Upper lobe of right lung (tissue), 1 donor: ENCODE measurements at regions not wholly inside any gene's neighbourhood (a gene's known extent, or its start where the extent isn't known, plus 50 kb on each side); places are given as distances from the start of the nearest gene placed in this dataset.

Source experiments
- ATAC-seq: fragments of 200-7000 bp; cut with Tn5 transposase; one replicate; pipeline ENCODE4 v1.9.1; 2020; ENCODE audit warnings: mild to moderate bottlenecking, moderate library complexity
- DNase-seq: peaks from one replicate; pipeline ENCODE4 v3.0.0-alpha.2; 2020
- H3K27ac ChIP-seq: fragments of 200-600 bp; one replicate; pipeline ENCODE4 v1.8.0; 2022
- H3K27me3 ChIP-seq: fragments of 200-600 bp; one replicate; pipeline ENCODE4 v1.8.0; 2022; ENCODE audit warnings: mild to moderate bottlenecking
- H3K36me3 ChIP-seq: fragments of 200-600 bp; one replicate; pipeline ENCODE4 v1.8.0; 2022
- H3K4me1 ChIP-seq: fragments of 200-600 bp; one replicate; pipeline ENCODE4 v1.8.0; 2022
- H3K4me3 ChIP-seq: fragments of 200-600 bp; one replicate; pipeline ENCODE4 v1.8.0; 2022; ENCODE audit warnings: mild to moderate bottlenecking
- H3K9me3 ChIP-seq: fragments of 200-600 bp; one replicate; pipeline ENCODE4 v1.8.0; 2022
- CTCF ChIP-seq: fragments of 200-600 bp; IDR thresholded peaks from one replicate; pipeline ENCODE4 v1.8.0; 2022; ENCODE audit warnings: antibody characterized with exemption
- intact Hi-C: fragments of 100-400 bp; cut with DNase I; formaldehyde crosslinking; loops from one replicate; pipeline ENCODE4 v1.11.0; 2022
- donor health status: DM: no; HTN: yes; CAD: no; lungs with severe emphysema.

DNA sequence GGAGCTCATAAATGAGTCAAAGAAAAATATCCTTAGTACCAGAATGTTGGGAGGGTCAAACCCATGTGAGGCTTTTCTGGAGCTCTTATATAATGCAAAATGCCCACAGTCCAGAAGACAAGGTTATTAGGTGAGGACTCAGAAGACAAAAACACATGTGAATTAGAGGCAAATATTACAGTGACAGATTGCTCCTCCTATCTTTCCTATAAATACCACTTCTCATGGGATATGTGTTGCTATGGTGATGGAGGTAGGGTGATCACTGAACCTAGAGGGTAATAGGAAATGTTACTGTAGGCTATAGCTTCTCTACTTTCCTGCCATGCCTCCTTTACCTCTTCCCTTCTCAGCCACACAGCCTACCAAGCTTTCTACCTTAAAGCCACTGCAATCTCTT lies 264.6 kb downstream of the SEC61B start:
- Histone ChIP-seq H3K27me3 (no peaks in the 10 kb centered on the region), H3K4me3 (no peak overlapping the region), H3K27ac (no peak overlapping the region), H3K36me3 (no peaks in the 10 kb centered on the region), H3K9me3 (no peaks in the 10 kb centered on the region), H3K4me1 (no peaks in the 10 kb centered on the region)
- ATAC-seq: no peak
- intact Hi-C loops: no loop called here
- no peak for TF ChIP-seq CTCF
- DNase-seq: no peak

GRCh38 chr9:99488131-99489059 lies 266.3 kb downstream of the SEC61B start:
- no peak for TF ChIP-seq CTCF
- no peaks in the 10 kb centered on the region for H3K4me1 ChIP-seq
- no peak overlapping the region for H3K4me3 ChIP-seq
- no peaks in the 10 kb centered on the region for H3K9me3 ChIP-seq
- intact Hi-C loops: no loop called here
- no peaks in the 10 kb centered on the region for H3K27me3 ChIP-seq
- ATAC-seq (no peak), DNase-seq (no peak)
- no peak overlapping the region for H3K27ac ChIP-seq
- no peaks in the 10 kb centered on the region for H3K36me3 ChIP-seq

DNA sequence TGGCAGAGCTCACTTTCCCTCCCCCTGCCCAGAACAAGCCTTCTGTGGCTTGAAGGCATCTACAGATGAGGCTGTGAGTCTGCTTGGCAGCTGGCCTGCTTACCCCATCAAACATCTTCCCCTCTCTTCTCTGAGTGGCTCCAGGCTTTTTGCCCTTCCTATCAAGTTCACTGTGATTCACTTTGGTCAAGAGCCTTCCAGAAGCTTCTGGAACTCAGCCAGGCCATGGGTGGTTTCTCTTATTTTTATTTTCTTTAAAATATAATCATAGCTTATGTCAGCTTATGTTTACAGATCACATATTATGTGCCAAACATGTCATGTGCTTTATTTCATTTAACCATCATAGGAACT lies 267.0 kb downstream of the SEC61B start:
- intact Hi-C loops: no loop called here
- no peaks in the 10 kb centered on the region for H3K36me3 ChIP-seq
- H3K9me3 ChIP-seq: no peaks in the 10 kb centered on the region
- no peak for TF ChIP-seq CTCF
- no peaks in the 10 kb centered on the region for H3K4me1 ChIP-seq
- no peaks in the 10 kb centered on the region for H3K27me3 ChIP-seq
- no peak for ATAC-seq
- no peak for DNase-seq
- H3K4me3 ChIP-seq: no peak overlapping the region
- H3K27ac ChIP-seq: no peak overlapping the region

- DNase-seq (no peak), ATAC-seq (no peak)
- H3K4me3 ChIP-seq: no peak overlapping the region
- no peaks in the 10 kb centered on the region for H3K36me3 ChIP-seq
- no peak overlapping the region for H3K27ac ChIP-seq
- no peaks in the 10 kb centered on the region for H3K9me3 ChIP-seq
- no peaks in the 10 kb centered on the region for H3K27me3 ChIP-seq
- no peak for TF ChIP-seq CTCF
- H3K4me1 ChIP-seq: no peaks in the 10 kb centered on the region
- intact Hi-C loops: no loop called here
Measured at GRCh38 chr9:99490729-99491128, 268.6 kb downstream of the SEC61B start.

DNA sequence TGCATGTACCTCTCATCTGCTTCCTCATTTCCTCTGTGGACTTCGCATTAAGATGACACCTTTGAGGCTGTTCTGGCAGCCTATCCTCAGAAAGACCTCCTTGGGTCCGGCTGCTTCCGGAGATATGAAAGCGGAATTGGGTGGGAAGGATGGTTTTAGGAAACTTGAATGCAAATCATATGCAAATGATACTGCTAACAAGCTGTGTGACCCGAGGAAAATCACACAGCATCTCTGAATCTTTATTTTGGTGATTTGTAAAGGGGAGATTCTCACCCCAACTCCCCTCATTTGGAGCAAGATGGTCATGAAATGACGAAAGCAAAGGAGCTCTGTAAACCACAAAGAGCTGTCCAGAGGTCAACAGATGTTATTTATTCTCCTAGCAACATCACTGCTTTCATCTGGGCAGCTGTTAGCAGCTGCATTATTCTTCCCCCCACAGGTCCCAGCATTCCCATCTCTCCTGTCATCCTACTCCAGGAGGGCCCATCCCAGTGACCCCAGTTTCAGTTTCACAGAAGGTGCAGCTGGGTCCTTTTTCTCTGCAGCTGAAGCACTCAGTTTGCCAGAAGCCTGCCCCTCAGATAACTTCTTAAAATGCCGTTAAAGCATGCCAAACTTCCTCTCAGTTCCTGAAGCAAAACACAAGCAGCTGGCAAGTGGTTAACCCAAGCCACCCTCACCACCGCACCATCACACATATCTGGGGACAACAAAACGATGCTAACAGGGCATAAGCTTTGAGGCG lies 269.5 kb downstream of the SEC61B start:
- Histone ChIP-seq H3K36me3 (no peaks in the 10 kb centered on the region), H3K27ac (no peak overlapping the region), H3K27me3 (no peaks in the 10 kb centered on the region), H3K4me3 (no peak overlapping the region), H3K9me3 (no peaks in the 10 kb centered on the region), H3K4me1 (no peaks in the 10 kb centered on the region)
- ATAC-seq (no peak), DNase-seq (no peak)
- no peak for TF ChIP-seq CTCF
- intact Hi-C loops: no loop called here
